Activated T-cell treated with anti-CD3 and anti-CD28 coated beads, Interleukin-2, amount 50 U/mL, for 24 hours (primary cell): ENCODE measurements at regions not wholly inside any gene's neighbourhood (a gene's known extent, or its start where the extent isn't known, plus 50 kb on each side); places are given as distances from the start of the nearest gene placed in this dataset.

Source experiments
- DNase-seq: peaks from one replicate; pipeline ENCODE4 v3.0.0-alpha.2; 2020
- H3K27ac Mint-ChIP-seq: 2 replicates; pipeline ENCODE4 v1.8.0; 2020; ENCODE audit warnings: mild to moderate bottlenecking, mixed read lengths
- H3K27me3 Mint-ChIP-seq: 2 replicates; pipeline ENCODE4 v1.8.0; 2020; ENCODE audit warnings: mixed read lengths
- H3K36me3 Mint-ChIP-seq: 2 replicates; pipeline ENCODE4 v1.8.0; 2020; ENCODE audit warnings: low read depth, mixed read lengths
- H3K4me1 Mint-ChIP-seq: 2 replicates; pipeline ENCODE4 v1.8.0; 2020; ENCODE audit warnings: low read depth, mixed read lengths
- H3K4me3 Mint-ChIP-seq: 2 replicates; pipeline ENCODE4 v1.8.0; 2020; ENCODE audit warnings: mild to moderate bottlenecking, moderate library complexity, mixed read lengths
- H3K9me3 Mint-ChIP-seq: 2 replicates; pipeline ENCODE4 v1.8.0; 2020; ENCODE audit warnings: mixed read lengths

GRCh38 chr7:155911471-155912105, 99.3 kb upstream of the SHH start:
- Mint-ChIP-seq H3K4me3 (no peak overlapping the region), H3K27ac (no peak overlapping the region), H3K9me3 (peaks cover 12% of the 10 kb centered on the region), H3K27me3 (no peaks in the 10 kb centered on the region), H3K36me3 (no peaks in the 10 kb centered on the region), H3K4me1 (no peaks in the 10 kb centered on the region)
- DNase-seq = no peak

GRCh38 chr7:155908385-155908784, 96.1 kb upstream of the SHH start:
- H3K36me3 Mint-ChIP-seq = no peaks in the 10 kb centered on the region

DNA sequence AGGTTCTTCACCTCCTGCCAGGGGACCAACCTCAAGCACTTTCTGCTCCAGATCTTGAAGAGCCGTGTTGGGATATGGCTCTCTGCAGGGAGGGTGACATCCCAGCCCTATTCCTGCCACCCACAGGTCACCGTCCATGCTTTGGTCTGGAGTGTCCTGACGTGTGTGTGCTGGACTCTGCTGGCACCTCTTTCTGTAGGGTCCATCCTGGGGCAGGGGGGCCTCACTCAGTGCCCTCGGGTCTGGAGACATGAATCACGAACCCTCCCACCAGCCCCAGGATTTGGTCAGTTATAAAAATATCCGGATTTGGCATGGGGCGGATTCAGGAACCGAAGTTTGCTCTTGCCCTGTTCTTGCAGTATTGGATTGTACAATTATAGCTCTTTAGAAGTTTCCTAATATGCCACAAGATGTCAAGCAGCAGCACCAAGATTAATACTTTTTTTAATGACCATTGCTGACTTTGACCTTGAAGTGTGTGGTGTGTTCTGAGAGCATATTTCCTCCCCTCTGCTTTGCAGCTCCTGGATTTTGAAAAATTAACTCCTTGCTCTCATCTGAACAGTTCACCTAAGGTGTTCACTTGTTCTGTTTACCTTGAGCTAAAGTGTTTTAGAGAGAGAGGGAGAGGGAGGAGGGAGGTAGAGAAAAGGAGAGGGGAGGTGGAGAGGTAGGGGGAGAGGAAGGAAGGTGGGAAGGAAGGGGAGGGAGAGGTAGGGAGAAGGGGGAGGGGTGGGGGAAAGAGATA, 95.4 kb upstream of the SHH start:
- no peak for DNase-seq
- Mint-ChIP-seq H3K9me3 (peaks cover 12% of the 10 kb centered on the region), H3K4me1 (no peaks in the 10 kb centered on the region), H3K27me3 (no peaks in the 10 kb centered on the region), H3K4me3 (no peak overlapping the region), H3K36me3 (no peaks in the 10 kb centered on the region), H3K27ac (no peak overlapping the region)

More at GRCh38 chr7:155908385-155908784, 96.1 kb upstream of the SHH start:
- Mint-ChIP-seq H3K27me3 (no peaks in the 10 kb centered on the region), H3K4me3 (no peak overlapping the region), H3K9me3 (peaks cover 12% of the 10 kb centered on the region), H3K4me1 (no peaks in the 10 kb centered on the region), H3K27ac (no peak overlapping the region)
- DNase-seq = no peak

- Mint-ChIP-seq H3K27me3 (peaks cover 3% of the 10 kb centered on the region), H3K27ac (no peak overlapping the region), H3K36me3 (no peaks in the 10 kb centered on the region), H3K4me1 (no peaks in the 10 kb centered on the region), H3K9me3 (no peaks in the 10 kb centered on the region), H3K4me3 (no peak overlapping the region)
- no peak for DNase-seq
Measured at GRCh38 chr7:155901176-155901575, 88.9 kb upstream of the SHH start.

DNA sequence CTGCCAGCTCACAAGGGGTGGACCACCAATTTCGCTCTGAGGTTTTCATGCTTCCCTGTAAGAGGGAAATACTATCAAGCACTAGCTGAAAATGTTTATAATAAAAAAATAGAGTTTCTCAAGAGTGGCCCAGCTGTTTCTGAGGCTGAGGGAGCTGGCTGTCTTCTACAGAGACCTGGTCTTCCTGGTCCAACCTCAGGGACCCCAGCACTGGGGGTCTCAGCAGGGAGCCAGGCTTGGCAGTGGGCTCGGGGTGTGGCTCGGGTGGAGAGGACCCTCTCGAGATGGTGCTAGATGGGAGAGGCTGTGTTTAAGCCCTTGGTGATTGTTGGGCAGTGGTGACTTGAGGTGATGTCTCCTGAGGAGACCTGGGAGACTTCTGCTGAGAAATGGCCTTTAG, 87.3 kb upstream of the SHH start:
- H3K27ac Mint-ChIP-seq = no peak overlapping the region
- peaks cover 3% of the 10 kb centered on the region for H3K27me3 Mint-ChIP-seq
- H3K36me3 Mint-ChIP-seq = no peaks in the 10 kb centered on the region
- no peak overlapping the region for H3K4me3 Mint-ChIP-seq
- no peaks in the 10 kb centered on the region for H3K4me1 Mint-ChIP-seq
- no peaks in the 10 kb centered on the region for H3K9me3 Mint-ChIP-seq
- no peak for DNase-seq

DNA sequence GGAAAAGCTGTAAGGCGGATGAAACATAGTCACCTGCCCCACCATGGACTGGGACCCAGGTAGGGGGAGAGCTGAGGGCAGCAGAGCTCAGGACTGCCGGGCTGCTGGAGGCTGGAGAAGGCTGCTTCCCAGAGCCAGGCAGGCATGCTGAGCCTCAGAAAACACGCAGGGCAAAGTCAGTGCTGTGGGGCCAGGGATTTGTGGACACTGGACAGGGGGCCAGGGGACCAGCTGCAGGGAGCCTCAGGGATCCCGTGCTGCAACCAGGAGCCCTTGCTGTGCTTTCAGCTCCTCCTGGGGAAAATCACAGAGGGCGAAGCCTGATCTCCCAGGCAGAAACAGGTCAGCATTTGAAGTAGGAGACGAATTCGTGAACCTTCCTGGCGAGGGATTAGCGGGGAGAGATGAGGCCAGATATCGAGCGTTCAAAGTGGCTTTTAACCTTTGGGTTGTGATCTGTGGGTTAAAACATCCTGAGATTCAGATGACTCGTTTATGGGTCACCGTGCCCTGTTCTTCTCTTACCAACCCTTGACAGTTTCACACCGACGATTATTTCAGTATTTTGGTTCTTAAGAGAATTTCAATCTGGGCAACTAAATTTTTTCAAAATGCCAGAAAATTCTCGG, 85.6 kb upstream of the SHH start:
- H3K27ac Mint-ChIP-seq = no peak overlapping the region
- no peaks in the 10 kb centered on the region for H3K9me3 Mint-ChIP-seq
- DNase-seq = no peak
- no peak overlapping the region for H3K4me3 Mint-ChIP-seq
- peaks cover 6% of the 10 kb centered on the region for H3K27me3 Mint-ChIP-seq
- H3K4me1 Mint-ChIP-seq = no peaks in the 10 kb centered on the region
- no peaks in the 10 kb centered on the region for H3K36me3 Mint-ChIP-seq

GRCh38 chr7:155896531-155897263, 84.4 kb upstream of the SHH start:
- Mint-ChIP-seq H3K27me3 (peaks cover 6% of the 10 kb centered on the region), H3K27ac (no peak overlapping the region), H3K4me3 (no peak overlapping the region), H3K36me3 (no peaks in the 10 kb centered on the region), H3K9me3 (no peaks in the 10 kb centered on the region), H3K4me1 (no peaks in the 10 kb centered on the region)
- DNase-seq = no peak

- no peak overlapping the region for H3K27ac Mint-ChIP-seq
- H3K36me3 Mint-ChIP-seq = no peaks in the 10 kb centered on the region
- no peaks in the 10 kb centered on the region for H3K9me3 Mint-ChIP-seq
- DNase-seq = no peak
- no peaks in the 10 kb centered on the region for H3K4me1 Mint-ChIP-seq
- no peak overlapping the region for H3K4me3 Mint-ChIP-seq
- H3K27me3 Mint-ChIP-seq = peaks cover 5% of the 10 kb centered on the region
Measured at GRCh38 chr7:155893664-155894063, 81.4 kb upstream of the SHH start.

DNA sequence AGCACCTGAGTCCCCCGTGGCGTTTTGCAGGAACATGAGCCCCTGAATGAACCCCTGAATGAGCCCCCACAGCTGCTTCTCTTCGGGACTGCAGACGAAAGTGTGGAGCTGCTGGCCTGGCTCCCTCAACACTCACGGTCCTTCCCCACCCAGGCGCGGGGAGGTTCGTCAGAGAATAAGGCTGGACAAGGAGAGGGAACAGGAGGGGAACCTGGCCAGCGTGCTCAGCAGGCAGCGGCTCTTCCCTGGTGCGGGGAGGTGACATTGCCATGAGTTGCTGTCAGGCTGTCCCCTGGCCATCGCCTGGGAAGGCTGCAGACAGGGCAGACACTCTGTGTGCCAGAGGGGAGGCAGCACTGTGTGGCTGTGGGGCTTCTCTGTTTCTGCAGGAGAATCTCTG, 80.9 kb upstream of the SHH start:
- Mint-ChIP-seq H3K4me1 (no peaks in the 10 kb centered on the region), H3K36me3 (no peaks in the 10 kb centered on the region), H3K4me3 (no peak overlapping the region), H3K27me3 (peaks cover 8% of the 10 kb centered on the region), H3K9me3 (no peaks in the 10 kb centered on the region), H3K27ac (no peak overlapping the region)
- no peak for DNase-seq

DNA sequence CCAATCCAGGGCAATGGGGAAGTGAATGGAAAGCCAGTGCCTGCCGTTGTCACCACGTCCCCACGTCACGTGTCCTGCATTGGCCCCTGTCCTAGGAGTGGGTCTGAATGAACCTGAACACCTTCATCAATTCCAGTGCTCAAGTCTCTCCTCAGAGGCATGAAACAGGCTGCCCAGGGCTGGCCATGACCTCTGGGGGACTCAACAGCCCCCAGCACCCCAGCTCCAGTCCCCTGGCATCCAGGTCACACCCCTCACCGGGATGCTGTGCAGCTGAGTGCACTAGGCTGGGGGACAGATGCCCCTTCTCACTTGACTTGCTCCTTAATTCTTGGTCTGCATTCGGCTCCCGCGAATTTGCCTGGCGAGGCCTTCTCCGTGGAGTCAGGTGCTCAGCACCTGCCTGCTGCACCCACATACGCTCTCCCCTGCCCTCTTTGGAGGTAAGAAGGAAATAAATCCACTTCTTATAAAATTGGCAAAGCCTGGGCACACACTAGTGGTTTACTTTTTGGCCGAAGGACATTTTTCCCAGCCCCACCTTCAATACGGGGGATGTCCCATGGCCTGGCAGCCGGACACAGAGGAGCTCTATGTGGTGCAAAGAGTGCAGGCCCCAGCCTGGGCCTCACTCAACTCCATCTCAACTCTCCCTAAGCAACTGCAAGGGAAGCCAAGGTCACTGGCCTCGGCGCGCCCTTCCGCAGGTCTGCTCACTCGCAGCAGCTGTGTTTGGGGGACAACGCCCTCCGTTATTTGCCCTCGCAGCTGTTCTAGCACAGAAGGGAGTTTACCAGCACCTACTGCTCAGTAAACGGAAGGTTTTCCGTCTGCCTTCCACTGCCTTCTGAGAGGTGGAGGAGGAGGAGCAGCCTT, 77.6 kb upstream of the SHH start:
- Mint-ChIP-seq H3K9me3 (no peaks in the 10 kb centered on the region), H3K27ac (no peak overlapping the region), H3K4me3 (no peak overlapping the region), H3K27me3 (peaks cover 15% of the 10 kb centered on the region), H3K4me1 (no peaks in the 10 kb centered on the region), H3K36me3 (no peaks in the 10 kb centered on the region)
- DNase-seq = no peak

DNA sequence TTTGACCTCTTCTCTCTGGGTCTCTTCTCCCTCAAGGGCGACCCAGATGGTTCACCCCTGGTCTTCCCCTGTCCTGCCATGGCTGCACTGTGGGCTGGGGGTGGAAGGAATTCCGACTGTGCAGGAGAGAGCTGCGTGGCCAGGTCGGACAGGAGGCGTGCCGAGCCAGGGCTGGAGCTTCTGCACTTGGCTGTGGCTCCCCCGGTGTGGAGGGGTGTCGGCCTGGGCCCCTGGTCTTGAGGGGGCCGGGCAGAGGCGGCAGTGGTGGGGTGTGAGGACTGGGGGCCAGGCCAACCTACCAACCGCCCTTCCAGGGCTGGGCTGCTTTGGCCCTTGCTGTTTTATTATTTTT, 74.9 kb upstream of the SHH start:
- no peak overlapping the region for H3K27ac Mint-ChIP-seq
- DNase-seq = no peak
- H3K9me3 Mint-ChIP-seq = no peaks in the 10 kb centered on the region
- no peaks in the 10 kb centered on the region for H3K4me1 Mint-ChIP-seq
- peaks cover 12% of the 10 kb centered on the region for H3K27me3 Mint-ChIP-seq
- H3K4me3 Mint-ChIP-seq = no peak overlapping the region
- H3K36me3 Mint-ChIP-seq = no peaks in the 10 kb centered on the region

- Mint-ChIP-seq H3K9me3 (no peaks in the 10 kb centered on the region), H3K4me1 (no peaks in the 10 kb centered on the region), H3K27me3 (peaks cover 12% of the 10 kb centered on the region), H3K27ac (no peak overlapping the region), H3K36me3 (no peaks in the 10 kb centered on the region), H3K4me3 (no peak overlapping the region)
- no peak for DNase-seq
Measured at GRCh38 chr7:155886391-155887173, 74.3 kb upstream of the SHH start.
